SK-N-SH (cell line): ENCODE measurements at regions not wholly inside any gene's neighbourhood (a gene's known extent, or its start where the extent isn't known, plus 50 kb on each side); places are given as distances from the start of the nearest gene placed in this dataset.

Experiments used
- CTCF ChIP-seq: fragments of 200-600 bp; sonication (generic); IDR thresholded peaks from 2 replicates; pipeline ENCODE4 v1.6.1; 2017; ENCODE audit warnings: antibody characterized with exemption, mild to moderate bottlenecking, moderate library complexity
- JUND ChIP-seq: IDR thresholded peaks from 2 replicates; pipeline ENCODE4 v1.4.0; 2012
- MAX ChIP-seq: IDR thresholded peaks from 2 replicates; pipeline ENCODE4 v1.4.0; 2012; ENCODE audit warnings: low read depth
- MEF2A ChIP-seq: IDR thresholded peaks from 2 replicates; pipeline ENCODE4 v1.4.0; 2012; ENCODE audit warnings: low read depth, borderline replicate concordance
- NFIC ChIP-seq: IDR thresholded peaks from 2 replicates; pipeline ENCODE4 v1.4.0; 2012; ENCODE audit warnings: borderline replicate concordance
- POLR2AphosphoS5 ChIP-seq: IDR thresholded peaks from 2 replicates; pipeline ENCODE4 v1.6.1; 2012; ENCODE audit warnings: low read depth, low read length
- USF2 ChIP-seq: fragments of 150-350 bp; IDR thresholded peaks from 2 replicates; pipeline ENCODE4 v1.6.1; 2017; ENCODE audit warnings: antibody characterized with exemption, low read length, low read depth, borderline replicate concordance
- YY1 ChIP-seq: IDR thresholded peaks from 2 replicates; pipeline ENCODE4 v1.4.0; 2012; ENCODE audit warnings: low read depth, mild to moderate bottlenecking

- TF ChIP-seq CTCF (no peak), USF2 (no peak), POLR2AphosphoS5 (no peak), JUND (no peak), MEF2A (no peak), YY1 (no peak), NFIC (no peak), MAX (no peak)
Observed at GRCh38 chr20:23225407-23226060, 125.1 kb upstream of the NXT1 start.
